ENCODE measurements at regions not wholly inside any gene's neighbourhood (a gene's known extent, or its start where the extent isn't known, plus 50 kb on each side); places are given as distances from the start of the nearest gene placed in this dataset.

- TF ChIP-seq REST (IDR thresholded peaks at IDR 0.05; ENCODE audit: unreplicated experiment) (no peak), ZNF114 (CRISPR knock-in tag; IDR thresholded peaks at IDR 0.05) (no peak)
These were observed 295.5 kb upstream of the ATXN7L3B start (continued) for GRCh38 chr12:74242088-74242487.

DNA sequence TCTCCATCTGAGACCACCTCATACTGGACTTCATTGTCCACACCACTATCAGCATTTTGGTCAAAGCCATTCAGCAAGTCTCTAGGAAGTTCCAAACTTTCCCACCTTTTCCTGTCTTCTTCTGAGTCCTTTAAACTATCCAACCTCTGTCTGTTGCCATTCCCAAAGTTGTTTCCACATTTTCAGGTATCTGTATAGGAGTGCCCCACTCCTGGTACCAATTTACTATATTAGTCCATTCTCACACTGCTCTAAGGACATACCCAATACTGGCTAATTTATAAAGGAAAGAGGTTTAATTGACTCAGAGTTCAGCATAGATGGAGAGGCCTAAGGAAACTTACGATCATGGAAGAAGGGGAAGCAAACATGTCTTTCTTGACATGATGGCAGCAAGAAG, 292.2 kb upstream of the ATXN7L3B start:
- H3K36me3 Mint-ChIP-seq (ENCODE audit: low read depth): peaks cover 10% of the 10 kb centered on the region
- H3K27ac Mint-ChIP-seq: no peak overlapping the region
- peaks cover 10% of the 10 kb centered on the region for H3K9me3 Mint-ChIP-seq
- TF ChIP-seq ZNF331 (CRISPR knock-in tag; IDR thresholded peaks at IDR 0.05; ENCODE audit: low read depth): no peak
- no peak for TF ChIP-seq STAT1 (IDR thresholded peaks at IDR 0.05; ENCODE audit: unreplicated experiment)
- TF ChIP-seq REST (IDR thresholded peaks at IDR 0.05; ENCODE audit: unreplicated experiment): no peak
- TF ChIP-seq EZH2 (IDR thresholded peaks at IDR 0.05; ENCODE audit: low read depth, unreplicated experiment): no peak
- TF ChIP-seq POLR2AphosphoS5 (IDR thresholded peaks at IDR 0.05; ENCODE audit: low read depth): no peak
- TF ChIP-seq JUNB (IDR thresholded peaks at IDR 0.05; ENCODE audit: unreplicated experiment): no peak
- no peak for TF ChIP-seq NANOG (IDR thresholded peaks at IDR 0.05; ENCODE audit: borderline replicate concordance)
- TF ChIP-seq, protein P1, sequence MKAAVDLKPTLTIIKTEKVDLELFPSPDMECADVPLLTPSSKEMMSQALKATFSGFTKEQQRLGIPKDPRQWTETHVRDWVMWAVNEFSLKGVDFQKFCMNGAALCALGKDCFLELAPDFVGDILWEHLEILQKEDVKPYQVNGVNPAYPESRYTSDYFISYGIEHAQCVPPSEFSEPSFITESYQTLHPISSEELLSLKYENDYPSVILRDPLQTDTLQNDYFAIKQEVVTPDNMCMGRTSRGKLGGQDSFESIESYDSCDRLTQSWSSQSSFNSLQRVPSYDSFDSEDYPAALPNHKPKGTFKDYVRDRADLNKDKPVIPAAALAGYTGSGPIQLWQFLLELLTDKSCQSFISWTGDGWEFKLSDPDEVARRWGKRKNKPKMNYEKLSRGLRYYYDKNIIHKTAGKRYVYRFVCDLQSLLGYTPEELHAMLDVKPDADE (IDR thresholded peaks at IDR 0.05): no peak
- TF ChIP-seq, protein P2, sequence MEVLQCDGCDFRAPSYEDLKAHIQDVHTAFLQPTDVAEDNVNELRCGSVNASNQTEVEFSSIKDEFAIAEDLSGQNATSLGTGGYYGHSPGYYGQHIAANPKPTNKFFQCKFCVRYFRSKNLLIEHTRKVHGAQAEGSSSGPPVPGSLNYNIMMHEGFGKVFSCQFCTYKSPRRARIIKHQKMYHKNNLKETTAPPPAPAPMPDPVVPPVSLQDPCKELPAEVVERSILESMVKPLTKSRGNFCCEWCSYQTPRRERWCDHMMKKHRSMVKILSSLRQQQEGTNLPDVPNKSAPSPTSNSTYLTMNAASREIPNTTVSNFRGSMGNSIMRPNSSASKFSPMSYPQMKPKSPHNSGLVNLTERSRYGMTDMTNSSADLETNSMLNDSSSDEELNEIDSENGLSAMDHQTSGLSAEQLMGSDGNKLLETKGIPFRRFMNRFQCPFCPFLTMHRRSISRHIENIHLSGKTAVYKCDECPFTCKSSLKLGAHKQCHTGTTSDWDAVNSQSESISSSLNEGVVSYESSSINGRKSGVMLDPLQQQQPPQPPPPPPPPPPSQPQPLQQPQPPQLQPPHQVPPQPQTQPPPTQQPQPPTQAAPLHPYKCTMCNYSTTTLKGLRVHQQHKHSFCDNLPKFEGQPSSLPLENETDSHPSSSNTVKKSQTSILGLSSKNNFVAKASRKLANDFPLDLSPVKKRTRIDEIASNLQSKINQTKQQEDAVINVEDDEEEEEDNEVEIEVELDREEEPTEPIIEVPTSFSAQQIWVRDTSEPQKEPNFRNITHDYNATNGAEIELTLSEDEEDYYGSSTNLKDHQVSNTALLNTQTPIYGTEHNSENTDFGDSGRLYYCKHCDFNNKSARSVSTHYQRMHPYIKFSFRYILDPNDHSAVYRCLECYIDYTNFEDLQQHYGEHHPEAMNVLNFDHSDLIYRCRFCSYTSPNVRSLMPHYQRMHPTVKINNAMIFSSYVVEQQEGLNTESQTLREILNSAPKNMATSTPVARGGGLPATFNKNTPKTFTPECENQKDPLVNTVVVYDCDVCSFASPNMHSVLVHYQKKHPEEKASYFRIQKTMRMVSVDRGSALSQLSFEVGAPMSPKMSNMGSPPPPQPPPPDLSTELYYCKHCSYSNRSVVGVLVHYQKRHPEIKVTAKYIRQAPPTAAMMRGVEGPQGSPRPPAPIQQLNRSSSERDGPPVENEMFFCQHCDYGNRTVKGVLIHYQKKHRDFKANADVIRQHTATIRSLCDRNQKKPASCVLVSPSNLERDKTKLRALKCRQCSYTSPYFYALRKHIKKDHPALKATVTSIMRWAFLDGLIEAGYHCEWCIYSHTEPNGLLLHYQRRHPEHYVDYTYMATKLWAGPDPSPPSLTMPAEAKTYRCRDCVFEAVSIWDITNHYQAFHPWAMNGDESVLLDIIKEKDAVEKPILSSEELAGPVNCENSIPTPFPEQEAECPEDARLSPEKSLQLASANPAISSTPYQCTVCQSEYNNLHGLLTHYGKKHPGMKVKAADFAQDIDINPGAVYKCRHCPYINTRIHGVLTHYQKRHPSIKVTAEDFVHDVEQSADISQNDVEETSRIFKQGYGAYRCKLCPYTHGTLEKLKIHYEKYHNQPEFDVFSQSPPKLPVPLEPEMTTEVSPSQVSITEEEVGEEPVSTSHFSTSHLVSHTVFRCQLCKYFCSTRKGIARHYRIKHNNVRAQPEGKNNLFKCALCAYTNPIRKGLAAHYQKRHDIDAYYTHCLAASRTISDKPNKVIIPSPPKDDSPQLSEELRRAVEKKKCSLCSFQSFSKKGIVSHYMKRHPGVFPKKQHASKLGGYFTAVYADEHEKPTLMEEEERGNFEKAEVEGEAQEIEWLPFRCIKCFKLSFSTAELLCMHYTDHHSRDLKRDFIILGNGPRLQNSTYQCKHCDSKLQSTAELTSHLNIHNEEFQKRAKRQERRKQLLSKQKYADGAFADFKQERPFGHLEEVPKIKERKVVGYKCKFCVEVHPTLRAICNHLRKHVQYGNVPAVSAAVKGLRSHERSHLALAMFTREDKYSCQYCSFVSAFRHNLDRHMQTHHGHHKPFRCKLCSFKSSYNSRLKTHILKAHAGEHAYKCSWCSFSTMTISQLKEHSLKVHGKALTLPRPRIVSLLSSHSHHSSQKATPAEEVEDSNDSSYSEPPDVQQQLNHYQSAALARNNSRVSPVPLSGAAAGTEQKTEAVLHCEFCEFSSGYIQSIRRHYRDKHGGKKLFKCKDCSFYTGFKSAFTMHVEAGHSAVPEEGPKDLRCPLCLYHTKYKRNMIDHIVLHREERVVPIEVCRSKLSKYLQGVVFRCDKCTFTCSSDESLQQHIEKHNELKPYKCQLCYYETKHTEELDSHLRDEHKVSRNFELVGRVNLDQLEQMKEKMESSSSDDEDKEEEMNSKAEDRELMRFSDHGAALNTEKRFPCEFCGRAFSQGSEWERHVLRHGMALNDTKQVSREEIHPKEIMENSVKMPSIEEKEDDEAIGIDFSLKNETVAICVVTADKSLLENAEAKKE (CRISPR knock-in tag; IDR thresholded peaks at IDR 0.05): no peak
- no peak for TF ChIP-seq ZNF114 (CRISPR knock-in tag; IDR thresholded peaks at IDR 0.05)
- no peak for TF ChIP-seq CREB1 (CRISPR knock-in tag; IDR thresholded peaks at IDR 0.05; ENCODE audit: low read depth)

More for the DNA sequence above, 292.2 kb upstream of the ATXN7L3B start:
- DNase-seq (ENCODE audit: low spot score): no peak
- Histone ChIP-seq H3K4me1 (ENCODE audit: insufficient read depth) (peaks cover 7% of the 10 kb centered on the region; the same call in 1 of the 2 replicates), H3K4me2 (no peak overlapping the region), H3K27ac (ENCODE audit: low read depth) (no peak overlapping the region), H3K36me3 (ENCODE audit: insufficient read depth) (peaks cover 4% of the 10 kb centered on the region; the same call in 1 of the 2 replicates), H3K9me2 (ENCODE audit: insufficient read depth) (peaks cover 6% of the 10 kb centered on the region; the same call in 1 of the 2 replicates), H2AFZ (no peak overlapping the region), H4K20me1 (replicated peaks; ENCODE audit: insufficient read depth) (no peaks in the 10 kb centered on the region), H3K79me2 (replicated peaks; ENCODE audit: insufficient read depth) (no peaks in the 10 kb centered on the region), H3K4me3 (no peak overlapping the region), H3F3A (replicated peaks; ENCODE audit: low read depth) (no peaks in the 10 kb centered on the region), H3K27me3 (ENCODE audit: insufficient read depth) (no peaks in the 10 kb centered on the region)
- H3K4me1 Mint-ChIP-seq: peaks cover 5% of the 10 kb centered on the region; the same call in 2 of the 3 replicates
- H3K4me3 Mint-ChIP-seq: no peak overlapping the region
- no peaks in the 10 kb centered on the region for H3K27me3 Mint-ChIP-seq (ENCODE audit: insufficient read depth, low read depth, poor library complexity)
- ATAC-seq: no peak

All from GM23338 (cell line).